ENCODE measurements at regions not wholly inside any gene's neighbourhood (a gene's known extent, or its start where the extent isn't known, plus 50 kb on each side); places are given as distances from the start of the nearest gene placed in this dataset.

GRCh38 chr11:80331694-80332093, 890.9 kb upstream of the TENM4 start:
- no peaks in the 10 kb centered on the region for H3K27me3 Mint-ChIP-seq (ENCODE audit: insufficient read depth, unreplicated experiment)
- intact Hi-C loops (cut with micrococcal nuclease) = no loop called here
- no TSS peak for BruUV-seq (replicated peaks)
- no peaks in the 10 kb centered on the region for H3K4me1 Mint-ChIP-seq (ENCODE audit: insufficient read depth, unreplicated experiment)
- H3K36me3 Mint-ChIP-seq (ENCODE audit: insufficient read depth, unreplicated experiment) = no peaks in the 10 kb centered on the region
- no peak for TF ChIP-seq CTCF (IDR thresholded peaks at IDR 0.05; ENCODE audit: unreplicated experiment)
- ChIA-PET POLR2A (no interaction called here), CTCF (interaction anchor here (0.6 to 1.0 kb wide), 3 partner anchors 11 to 931 kb away, joined by 3 to 4 read pairs (median 4); no protein-coding TSS in a partner anchor)
- H3K9me3 Mint-ChIP-seq (ENCODE audit: unreplicated experiment) = no peaks in the 10 kb centered on the region
- no peak for DNase-seq (ENCODE audit: unreplicated experiment)
- H3K4me3 Mint-ChIP-seq (ENCODE audit: unreplicated experiment) = no peak overlapping the region
- no peak overlapping the region for H3K27ac Mint-ChIP-seq (ENCODE audit: low read depth, unreplicated experiment)

- POLR2A ChIA-PET = interaction anchor here (1.4 kb wide), 1 partner anchor 21 kb away, joined by 5 read pairs; no protein-coding TSS in a partner anchor
- no peak overlapping the region for H3K4me3 Mint-ChIP-seq (ENCODE audit: unreplicated experiment)
- no peaks in the 10 kb centered on the region for H3K27me3 Mint-ChIP-seq (ENCODE audit: insufficient read depth, unreplicated experiment)
- H3K27ac Mint-ChIP-seq (ENCODE audit: low read depth, unreplicated experiment) = no peak overlapping the region
- DNase-seq (ENCODE audit: unreplicated experiment) = peak; percentile 69
- no peaks in the 10 kb centered on the region for H3K36me3 Mint-ChIP-seq (ENCODE audit: insufficient read depth, unreplicated experiment)
- no peak for TF ChIP-seq CTCF (IDR thresholded peaks at IDR 0.05; ENCODE audit: unreplicated experiment)
- no TSS peak for BruUV-seq (replicated peaks)
- CTCF ChIA-PET = interaction anchor here (0.6 to 1.5 kb wide), 4 partner anchors 9 to 147 kb away, joined by 3 to 4 read pairs (median 3); no protein-coding TSS in a partner anchor
- intact Hi-C loops (cut with micrococcal nuclease) = no loop called here
- no peaks in the 10 kb centered on the region for H3K9me3 Mint-ChIP-seq (ENCODE audit: unreplicated experiment)
- H3K4me1 Mint-ChIP-seq (ENCODE audit: insufficient read depth, unreplicated experiment) = no peaks in the 10 kb centered on the region
Observed at GRCh38 chr11:80330264-80330663, 889.4 kb upstream of the TENM4 start.

GRCh38 chr11:80328774-80329173, 887.9 kb upstream of the TENM4 start:
- no peaks in the 10 kb centered on the region for H3K27me3 Mint-ChIP-seq (ENCODE audit: insufficient read depth, unreplicated experiment)
- no peaks in the 10 kb centered on the region for H3K4me1 Mint-ChIP-seq (ENCODE audit: insufficient read depth, unreplicated experiment)
- TF ChIP-seq CTCF (IDR thresholded peaks at IDR 0.05; ENCODE audit: unreplicated experiment) = no peak
- ChIA-PET POLR2A (no interaction called here), CTCF (no interaction called here)
- no peak overlapping the region for H3K27ac Mint-ChIP-seq (ENCODE audit: low read depth, unreplicated experiment)
- BruUV-seq (replicated peaks) = no TSS peak
- no peaks in the 10 kb centered on the region for H3K36me3 Mint-ChIP-seq (ENCODE audit: insufficient read depth, unreplicated experiment)
- no peak for DNase-seq (ENCODE audit: unreplicated experiment)
- intact Hi-C loops (cut with micrococcal nuclease) = loop anchor here (10.0 kb wide), 1 partner anchor 164 kb away; no protein-coding TSS in a partner anchor
- no peak overlapping the region for H3K4me3 Mint-ChIP-seq (ENCODE audit: unreplicated experiment)
- H3K9me3 Mint-ChIP-seq (ENCODE audit: unreplicated experiment) = no peaks in the 10 kb centered on the region

GRCh38 chr11:80327956-80328614, 887.3 kb upstream of the TENM4 start:
- Mint-ChIP-seq H3K4me1 (ENCODE audit: insufficient read depth, unreplicated experiment) (no peaks in the 10 kb centered on the region), H3K27ac (ENCODE audit: low read depth, unreplicated experiment) (no peak overlapping the region), H3K9me3 (ENCODE audit: unreplicated experiment) (no peaks in the 10 kb centered on the region), H3K27me3 (ENCODE audit: insufficient read depth, unreplicated experiment) (no peaks in the 10 kb centered on the region), H3K4me3 (ENCODE audit: unreplicated experiment) (no peak overlapping the region), H3K36me3 (ENCODE audit: insufficient read depth, unreplicated experiment) (no peaks in the 10 kb centered on the region)
- intact Hi-C loops (cut with micrococcal nuclease) = loop anchor here (10.0 kb wide), 1 partner anchor 163 kb away; no protein-coding TSS in a partner anchor
- ChIA-PET POLR2A (no interaction called here), CTCF (no interaction called here)
- BruUV-seq (replicated peaks) = no TSS peak
- no peak for TF ChIP-seq CTCF (IDR thresholded peaks at IDR 0.05; ENCODE audit: unreplicated experiment)
- no peak for DNase-seq (ENCODE audit: unreplicated experiment)

All from MCF 10A (cell line).